Ovary (tissue), 7 donors: ENCODE measurements at regions not wholly inside any gene's neighbourhood (a gene's known extent, or its start where the extent isn't known, plus 50 kb on each side); places are given as distances from the start of the nearest gene placed in this dataset.

Experiments used
- DNase-seq, 5 donors: peaks; one replicate each; pipeline ENCODE4 v3.0.0-alpha.2; 2019 to 2020
- H3K27ac ChIP-seq, 2 donors: fragments of 200-600 bp; one replicate each; pipeline versions ENCODE4 v1.5.1 to v1.8.0; 2019 to 2022
- H3K27me3 ChIP-seq: fragments of 200-600 bp; one replicate; pipeline ENCODE4 v1.8.0; 2022
- H3K36me3 ChIP-seq: fragments of 200-600 bp; sonication (generic); one replicate; pipeline ENCODE4 v1.5.1; 2019
- H3K4me1 ChIP-seq: one replicate; pipeline ENCODE4 v1.8.1; 2013; ENCODE audit warnings: mild to moderate bottlenecking, moderate library complexity; ENCODE audit not compliant: insufficient read depth
- H3K4me3 ChIP-seq: fragments of 200-600 bp; sonication (generic); one replicate; pipeline ENCODE4 v1.5.1; 2017
- H3K9me3 ChIP-seq, 2 donors: fragments of 200-600 bp in 1 of 2; sonication (generic) in 1 of 2; one replicate each; pipeline versions ENCODE4 v1.5.1 to v1.8.1; 2013 to 2019; ENCODE audit warnings: mild to moderate bottlenecking in 1 of 2, moderate library complexity in 1 of 2
- EP300 ChIP-seq: sonication (generic); formaldehyde crosslinking; IDR thresholded peaks from one replicate; pipeline ENCODE4 v1.6.1; 2017; ENCODE audit warnings: antibody characterized with exemption
- POLR2A ChIP-seq: fragments of 450-650 bp; IDR thresholded peaks from one replicate; pipeline ENCODE4 v1.6.1; 2017; ENCODE audit warnings: antibody characterized with exemption, mild to moderate bottlenecking, moderate library complexity
- WGBS, 3 donors: extraction: QIAGEN DNeasy Blood & Tissue Kit in 1 of 3; methylation state at CpG; one replicate each; pipeline versions ENCODE4 v1.1.5 to v1.1.7; 2013 to 2017; 5-methylcytosine and 5-hydroxymethylcytosine counted together
- intact Hi-C, 4 donors: fragments of 100-400 bp; cut with DNase I; formaldehyde crosslinking; loops; one replicate each; pipeline versions ENCODE4 v1.11.0 to v1.15.1; 2022 to 2023
- TF ChIP-seq, protein P1 (sequence below), 3 donors: fragments of 450-650 bp in 2 of 3; fragments of 200-600 bp in 1 of 3; IDR thresholded peaks; one replicate each; pipeline versions ENCODE4 v1.5.1 to v1.8.0; 2016 to 2022; ENCODE audit warnings: antibody characterized with exemption in 3 of 3, mild to moderate bottlenecking in 1 of 3
- donor health status: DM: no; HTN: no; CAD: no; lungs with moderate emphysema.
- donor health status: DM: no; HTN: no; CAD: no.
- donor health status: Bipolar disorder and iron deficiency.
- donor health status: DM: no; HTN: no; CAD: no.
- donor health status: DM: yes; HTN: yes; CAD: no.

DNA sequence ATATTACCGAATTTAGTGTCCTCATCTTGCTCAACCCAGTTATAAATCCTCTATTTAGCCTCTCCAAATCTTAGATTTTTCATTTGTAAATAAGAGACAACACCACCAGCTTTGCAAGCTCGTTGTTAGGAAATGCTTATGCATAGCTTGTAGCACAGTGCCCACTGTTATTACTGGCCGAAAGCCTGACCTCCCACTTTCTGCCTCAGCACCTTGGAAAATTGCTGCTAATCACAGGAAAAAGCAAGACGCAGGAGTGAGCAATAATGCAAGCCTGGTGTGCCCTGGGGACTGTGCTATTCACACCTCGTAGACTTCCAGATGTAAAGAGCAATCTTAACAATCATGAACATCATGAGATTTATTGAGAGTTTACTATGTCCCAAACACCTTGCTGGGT is 124.2 kb upstream of the ARL4C start:
- Histone ChIP-seq H3K27ac (no peak overlapping the region), H3K36me3 (no peaks in the 10 kb centered on the region), H3K27me3 (no peaks in the 10 kb centered on the region), H3K4me3 (no peak overlapping the region), H3K4me1 (no peaks in the 10 kb centered on the region), H3K9me3 (no peaks in the 10 kb centered on the region)
- intact Hi-C loops: no loop called here
- DNase-seq: no peak
- WGBS, 3 donors: 72 to 84% (median 77%) methylated on average over 5 of the region's 5 CpGs
- TF ChIP-seq, protein P1, sequence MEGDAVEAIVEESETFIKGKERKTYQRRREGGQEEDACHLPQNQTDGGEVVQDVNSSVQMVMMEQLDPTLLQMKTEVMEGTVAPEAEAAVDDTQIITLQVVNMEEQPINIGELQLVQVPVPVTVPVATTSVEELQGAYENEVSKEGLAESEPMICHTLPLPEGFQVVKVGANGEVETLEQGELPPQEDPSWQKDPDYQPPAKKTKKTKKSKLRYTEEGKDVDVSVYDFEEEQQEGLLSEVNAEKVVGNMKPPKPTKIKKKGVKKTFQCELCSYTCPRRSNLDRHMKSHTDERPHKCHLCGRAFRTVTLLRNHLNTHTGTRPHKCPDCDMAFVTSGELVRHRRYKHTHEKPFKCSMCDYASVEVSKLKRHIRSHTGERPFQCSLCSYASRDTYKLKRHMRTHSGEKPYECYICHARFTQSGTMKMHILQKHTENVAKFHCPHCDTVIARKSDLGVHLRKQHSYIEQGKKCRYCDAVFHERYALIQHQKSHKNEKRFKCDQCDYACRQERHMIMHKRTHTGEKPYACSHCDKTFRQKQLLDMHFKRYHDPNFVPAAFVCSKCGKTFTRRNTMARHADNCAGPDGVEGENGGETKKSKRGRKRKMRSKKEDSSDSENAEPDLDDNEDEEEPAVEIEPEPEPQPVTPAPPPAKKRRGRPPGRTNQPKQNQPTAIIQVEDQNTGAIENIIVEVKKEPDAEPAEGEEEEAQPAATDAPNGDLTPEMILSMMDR (IDR thresholded peaks at IDR 0.05): no peak
- TF ChIP-seq EP300 (no peak), POLR2A (no peak)

GRCh38 chr2:234620018-234620417 is 123.1 kb upstream of the ARL4C start:
- H3K36me3 ChIP-seq: no peaks in the 10 kb centered on the region
- no peaks in the 10 kb centered on the region for H3K4me1 ChIP-seq
- no peak overlapping the region for H3K27ac ChIP-seq
- 56 to 71% (median 61%) methylated on average over 7 of the region's 7 CpGs for WGBS, 3 donors
- no peak for DNase-seq
- no peaks in the 10 kb centered on the region for H3K9me3 ChIP-seq
- H3K27me3 ChIP-seq: no peaks in the 10 kb centered on the region
- TF ChIP-seq POLR2A (no peak), EP300 (no peak)
- TF ChIP-seq, protein P1 (IDR thresholded peaks at IDR 0.05): no peak
- H3K4me3 ChIP-seq: no peak overlapping the region
- intact Hi-C loops: no loop called here

DNA sequence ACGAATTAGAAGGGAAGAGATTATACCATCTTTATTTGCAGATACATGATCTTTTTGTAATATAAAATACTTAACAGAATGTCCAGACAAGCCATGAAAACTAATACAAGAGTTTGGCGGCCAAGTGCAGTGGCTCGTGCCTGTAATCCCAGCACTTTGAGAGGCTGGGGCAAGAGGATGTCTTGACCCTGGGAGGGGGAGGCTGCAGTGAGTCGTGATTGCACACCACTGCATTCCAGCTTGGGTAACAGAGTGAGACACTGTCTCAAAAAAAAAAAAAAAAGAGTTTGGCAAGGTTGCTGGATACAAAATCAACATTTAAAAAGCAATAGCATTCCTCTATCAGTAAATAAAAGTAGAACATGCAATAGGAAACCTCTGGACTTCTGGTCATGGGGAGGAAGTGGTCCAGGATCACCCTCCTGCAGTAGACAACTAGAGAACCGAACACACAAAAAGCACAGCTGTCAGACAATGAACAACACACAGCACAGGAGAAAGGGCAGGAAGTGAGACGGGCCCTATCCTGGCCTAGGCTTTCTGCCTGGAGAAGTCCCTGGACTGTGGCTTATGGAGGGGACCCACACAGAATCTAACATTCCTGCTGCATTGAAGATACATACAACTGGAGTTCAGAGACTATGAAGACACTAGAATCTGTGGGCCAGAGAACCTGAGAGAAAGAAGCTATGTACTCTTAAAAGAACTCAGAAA is 118.9 kb upstream of the ARL4C start:
- Histone ChIP-seq H3K9me3 (no peaks in the 10 kb centered on the region), H3K27me3 (no peaks in the 10 kb centered on the region), H3K4me1 (no peaks in the 10 kb centered on the region), H3K4me3 (no peak overlapping the region), H3K27ac (no peak overlapping the region), H3K36me3 (no peaks in the 10 kb centered on the region)
- TF ChIP-seq POLR2A: no peak
- TF ChIP-seq EP300: no peak
- TF ChIP-seq, protein P1 (IDR thresholded peaks at IDR 0.05): no peak
- 43 to 62% (median 45%) methylated on average over 6 of the region's 6 CpGs for WGBS, 3 donors
- intact Hi-C loops: no loop called here
- DNase-seq: no peak

GRCh38 chr2:234611209-234611608 is 114.3 kb upstream of the ARL4C start:
- 71 to 78% (median 73%) methylated on average over 1 of the region's 1 CpG for WGBS, 3 donors
- no peak overlapping the region for H3K27ac ChIP-seq
- no peaks in the 10 kb centered on the region for H3K9me3 ChIP-seq
- H3K36me3 ChIP-seq: no peaks in the 10 kb centered on the region
- intact Hi-C loops: no loop called here
- DNase-seq: no peak
- no peak overlapping the region for H3K4me3 ChIP-seq
- H3K27me3 ChIP-seq: no peaks in the 10 kb centered on the region
- H3K4me1 ChIP-seq: no peaks in the 10 kb centered on the region
- TF ChIP-seq EP300 (no peak), POLR2A (no peak)
- TF ChIP-seq, protein P1 (IDR thresholded peaks at IDR 0.05): no peak
